ENCODE measurements at regions not wholly inside any gene's neighbourhood (a gene's known extent, or its start where the extent isn't known, plus 50 kb on each side); places are given as distances from the start of the nearest gene placed in this dataset.

DNA sequence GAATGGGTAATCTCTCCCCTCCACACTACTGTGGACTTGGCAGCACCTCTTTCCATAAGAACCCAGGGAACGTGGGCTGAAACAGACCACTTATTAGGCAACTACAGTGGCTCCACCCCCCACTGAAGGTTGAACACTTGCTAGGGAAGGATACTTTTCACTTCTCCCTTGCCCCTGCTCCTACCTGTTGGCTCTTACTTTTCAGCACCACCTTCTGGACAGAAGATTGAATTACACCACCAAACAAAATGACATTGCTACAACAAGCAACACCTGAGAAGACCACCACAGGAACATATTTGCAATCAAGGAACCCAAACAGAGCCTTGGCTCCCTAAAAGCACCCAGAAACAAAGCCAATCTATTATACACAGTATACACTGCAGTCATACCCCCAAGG lies 132.1 kb upstream of the CXCL13 start:
- peaks cover 2% of the 10 kb centered on the region for H3K27me3 Mint-ChIP-seq (ENCODE audit: unreplicated experiment)
- DNase-seq (ENCODE audit: low spot score), result peak; percentile 11
- no peaks in the 10 kb centered on the region for H3K4me1 Mint-ChIP-seq (ENCODE audit: unreplicated experiment)

DNA sequence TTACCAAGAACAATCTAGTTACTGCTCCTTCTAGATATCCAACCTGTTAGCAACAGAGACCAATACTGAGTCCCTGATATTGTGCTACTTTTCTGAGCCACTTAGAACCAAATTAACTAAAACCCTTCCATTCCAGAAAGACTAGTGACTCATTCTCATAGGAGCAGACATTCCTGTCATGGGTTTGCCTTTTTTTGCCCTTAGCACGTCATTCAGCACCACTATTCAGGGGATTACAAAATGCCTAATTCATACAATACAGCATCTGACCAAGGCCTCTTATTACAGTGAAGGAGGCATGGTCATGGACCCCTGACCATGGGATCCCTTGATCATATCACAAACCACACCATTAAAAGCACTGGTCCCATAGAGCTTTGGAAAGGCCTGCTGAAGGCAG lies 123.8 kb upstream of the CXCL13 start:
- DNase-seq (ENCODE audit: low spot score), result no peak
- Mint-ChIP-seq H3K36me3 (ENCODE audit: low read depth, unreplicated experiment) (no peaks in the 10 kb centered on the region), H3K27me3 (ENCODE audit: unreplicated experiment) (no peaks in the 10 kb centered on the region), H3K4me1 (ENCODE audit: unreplicated experiment) (no peaks in the 10 kb centered on the region), H3K4me3 (ENCODE audit: unreplicated experiment) (no peak overlapping the region), H3K9me3 (ENCODE audit: unreplicated experiment) (no peaks in the 10 kb centered on the region), H3K27ac (ENCODE audit: unreplicated experiment) (no peak overlapping the region)
- TF ChIP-seq, protein P1, sequence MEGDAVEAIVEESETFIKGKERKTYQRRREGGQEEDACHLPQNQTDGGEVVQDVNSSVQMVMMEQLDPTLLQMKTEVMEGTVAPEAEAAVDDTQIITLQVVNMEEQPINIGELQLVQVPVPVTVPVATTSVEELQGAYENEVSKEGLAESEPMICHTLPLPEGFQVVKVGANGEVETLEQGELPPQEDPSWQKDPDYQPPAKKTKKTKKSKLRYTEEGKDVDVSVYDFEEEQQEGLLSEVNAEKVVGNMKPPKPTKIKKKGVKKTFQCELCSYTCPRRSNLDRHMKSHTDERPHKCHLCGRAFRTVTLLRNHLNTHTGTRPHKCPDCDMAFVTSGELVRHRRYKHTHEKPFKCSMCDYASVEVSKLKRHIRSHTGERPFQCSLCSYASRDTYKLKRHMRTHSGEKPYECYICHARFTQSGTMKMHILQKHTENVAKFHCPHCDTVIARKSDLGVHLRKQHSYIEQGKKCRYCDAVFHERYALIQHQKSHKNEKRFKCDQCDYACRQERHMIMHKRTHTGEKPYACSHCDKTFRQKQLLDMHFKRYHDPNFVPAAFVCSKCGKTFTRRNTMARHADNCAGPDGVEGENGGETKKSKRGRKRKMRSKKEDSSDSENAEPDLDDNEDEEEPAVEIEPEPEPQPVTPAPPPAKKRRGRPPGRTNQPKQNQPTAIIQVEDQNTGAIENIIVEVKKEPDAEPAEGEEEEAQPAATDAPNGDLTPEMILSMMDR (IDR thresholded peaks at IDR 0.05; ENCODE audit: unreplicated experiment), result no peak

More for the DNA sequence above, 132.1 kb upstream of the CXCL13 start:
- Mint-ChIP-seq H3K9me3 (ENCODE audit: unreplicated experiment) (no peaks in the 10 kb centered on the region), H3K4me3 (ENCODE audit: unreplicated experiment) (no peak overlapping the region), H3K27ac (ENCODE audit: unreplicated experiment) (no peak overlapping the region), H3K36me3 (ENCODE audit: low read depth, unreplicated experiment) (no peaks in the 10 kb centered on the region)
- TF ChIP-seq, protein P1 (IDR thresholded peaks at IDR 0.05; ENCODE audit: unreplicated experiment), result peak; percentile 53

DNA sequence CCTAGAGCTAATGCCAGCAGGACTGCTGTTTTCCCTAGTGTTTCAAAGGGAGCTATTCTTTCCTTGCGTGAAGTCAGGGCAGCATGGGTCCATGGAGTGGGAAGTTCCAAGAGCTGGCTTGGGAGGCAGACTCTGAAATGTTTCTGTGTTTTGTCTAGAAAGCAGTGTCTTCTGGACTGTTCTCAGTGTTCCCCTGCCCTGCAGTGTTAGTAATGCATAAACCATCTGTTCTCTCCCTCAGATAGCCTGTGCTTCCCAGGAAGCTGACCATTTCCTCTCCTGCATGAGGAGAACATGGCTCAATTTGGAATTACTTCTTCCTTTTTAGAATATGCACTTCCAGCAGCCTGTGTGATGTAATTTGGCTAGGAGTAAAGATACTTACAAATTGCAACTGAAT lies 116.7 kb upstream of the CXCL13 start:
- Mint-ChIP-seq H3K27ac (ENCODE audit: unreplicated experiment) (no peak overlapping the region), H3K4me3 (ENCODE audit: unreplicated experiment) (no peak overlapping the region), H3K9me3 (ENCODE audit: unreplicated experiment) (no peaks in the 10 kb centered on the region), H3K36me3 (ENCODE audit: low read depth, unreplicated experiment) (no peaks in the 10 kb centered on the region), H3K27me3 (ENCODE audit: unreplicated experiment) (no peaks in the 10 kb centered on the region), H3K4me1 (ENCODE audit: unreplicated experiment) (peaks cover 6% of the 10 kb centered on the region)
- no peak for DNase-seq (ENCODE audit: low spot score)
- TF ChIP-seq, protein P1 (IDR thresholded peaks at IDR 0.05; ENCODE audit: unreplicated experiment), result no peak

DNA sequence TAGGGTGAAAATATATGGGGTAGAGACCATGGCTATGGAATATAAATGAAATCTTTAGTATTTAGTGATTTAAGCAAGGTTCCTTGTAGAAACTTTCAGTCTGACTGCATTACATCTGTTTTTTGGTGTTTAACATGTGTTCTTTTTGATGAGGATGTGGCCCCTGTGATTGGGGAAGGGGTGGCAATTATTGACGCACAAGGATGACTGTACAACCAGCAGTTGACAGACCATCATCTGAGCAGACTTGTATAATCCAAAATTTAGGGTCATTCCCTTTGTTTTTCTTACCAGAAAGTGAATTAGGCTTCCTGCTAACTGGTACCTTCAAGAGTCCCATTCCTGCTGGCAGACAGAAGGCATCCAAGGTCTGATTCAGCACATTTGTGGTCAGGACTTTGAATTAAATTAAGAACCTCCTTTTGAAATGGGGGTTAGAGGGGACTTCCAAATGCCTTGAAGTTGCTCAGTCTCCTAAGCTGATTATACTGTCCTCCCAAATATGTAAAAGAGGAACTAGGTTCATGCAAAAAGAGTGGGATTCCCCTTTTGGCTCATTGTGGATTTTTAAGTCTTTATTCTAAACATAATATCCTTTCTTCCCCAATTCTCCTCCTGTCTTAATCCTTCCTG lies 112.4 kb upstream of the CXCL13 start:
- TF ChIP-seq, protein P1 (IDR thresholded peaks at IDR 0.05; ENCODE audit: unreplicated experiment), result no peak
- H3K9me3 Mint-ChIP-seq (ENCODE audit: unreplicated experiment), result no peaks in the 10 kb centered on the region

DNA sequence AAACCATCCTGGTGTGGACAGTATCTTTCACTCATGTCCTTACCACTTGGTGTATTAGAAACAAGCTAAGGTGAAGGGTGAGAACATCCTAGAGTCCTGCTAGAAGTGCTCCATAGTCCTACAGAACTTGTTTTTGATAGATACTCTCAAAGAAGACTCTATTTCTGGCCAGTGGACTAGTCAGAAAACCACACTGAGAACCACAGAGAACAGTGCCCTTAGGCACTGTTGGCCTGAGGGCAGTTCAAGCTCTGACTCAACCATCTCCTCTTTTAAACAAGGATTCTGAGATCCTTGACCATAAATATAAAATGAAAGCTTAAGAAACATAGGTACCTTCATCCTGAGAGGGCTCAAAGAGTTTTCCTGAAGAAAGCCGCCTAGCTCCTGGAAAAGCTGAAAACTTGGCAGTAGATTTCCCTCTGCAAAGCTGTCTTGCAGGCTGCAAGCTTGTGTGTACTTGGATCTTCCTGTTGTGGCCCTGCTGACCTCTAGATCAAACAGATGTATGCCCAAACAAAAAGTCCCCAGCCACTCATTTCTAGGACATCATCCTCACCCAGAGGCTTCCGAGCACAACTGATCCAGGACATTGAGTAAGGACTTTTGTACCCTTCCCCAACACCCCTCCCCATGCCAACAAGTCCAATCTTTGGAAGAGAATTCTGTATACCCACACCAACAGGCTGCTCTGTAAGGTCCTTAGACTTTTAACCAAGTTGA lies 111.6 kb upstream of the CXCL13 start:
- Mint-ChIP-seq H3K4me3 (ENCODE audit: unreplicated experiment) (no peak overlapping the region), H3K27me3 (ENCODE audit: unreplicated experiment) (peaks cover 3% of the 10 kb centered on the region), H3K27ac (ENCODE audit: unreplicated experiment) (no peak overlapping the region), H3K4me1 (ENCODE audit: unreplicated experiment) (peaks cover 2% of the 10 kb centered on the region), H3K36me3 (ENCODE audit: low read depth, unreplicated experiment) (no peaks in the 10 kb centered on the region), H3K9me3 (ENCODE audit: unreplicated experiment) (no peaks in the 10 kb centered on the region)
- TF ChIP-seq, protein P1 (IDR thresholded peaks at IDR 0.05; ENCODE audit: unreplicated experiment), result no peak
- DNase-seq (ENCODE audit: low spot score), result no peak

More for the DNA sequence above, 112.4 kb upstream of the CXCL13 start:
- Mint-ChIP-seq H3K27ac (ENCODE audit: unreplicated experiment) (no peak overlapping the region), H3K4me3 (ENCODE audit: unreplicated experiment) (no peak overlapping the region), H3K4me1 (ENCODE audit: unreplicated experiment) (peaks cover 6% of the 10 kb centered on the region), H3K27me3 (ENCODE audit: unreplicated experiment) (peaks cover 3% of the 10 kb centered on the region), H3K36me3 (ENCODE audit: low read depth, unreplicated experiment) (no peaks in the 10 kb centered on the region)
- DNase-seq (ENCODE audit: low spot score), result no peak

Measured in endothelial cell (in vitro differentiated cells).